ENCODE measurements at regions not wholly inside any gene's neighbourhood (a gene's known extent, or its start where the extent isn't known, plus 50 kb on each side); places are given as distances from the start of the nearest gene placed in this dataset.
"Not testable (repeated sequence)": the region's sequence is repeated elsewhere in the genome, so short reads cannot be mapped to it uniquely, and the experiment has no call there.

GRCh38 chr18:75987913-75988312 lies 507.1 kb downstream of the ZNF516 start:
- DNase-seq = not testable (repeated sequence)

DNA sequence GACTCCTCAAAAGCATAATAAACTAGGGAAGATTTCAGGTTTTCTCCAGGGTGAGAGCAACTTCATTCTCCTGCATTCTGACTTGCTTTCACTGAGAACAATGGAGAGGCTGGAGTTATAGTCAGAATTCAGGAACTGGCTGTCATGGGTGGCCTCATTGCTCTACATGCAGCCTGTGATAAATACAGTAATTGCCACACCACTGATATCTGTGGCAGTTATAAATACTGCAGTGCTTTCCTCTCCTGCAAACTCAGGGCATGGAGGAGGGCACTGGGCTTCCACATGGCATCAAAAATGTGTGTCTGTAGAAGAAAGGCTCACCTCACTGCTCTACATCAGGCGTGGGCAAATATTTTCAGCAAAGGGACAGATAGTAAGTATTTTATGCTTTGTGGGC lies 510.2 kb downstream of the ZNF516 start:
- DNase-seq = no peak

DNA sequence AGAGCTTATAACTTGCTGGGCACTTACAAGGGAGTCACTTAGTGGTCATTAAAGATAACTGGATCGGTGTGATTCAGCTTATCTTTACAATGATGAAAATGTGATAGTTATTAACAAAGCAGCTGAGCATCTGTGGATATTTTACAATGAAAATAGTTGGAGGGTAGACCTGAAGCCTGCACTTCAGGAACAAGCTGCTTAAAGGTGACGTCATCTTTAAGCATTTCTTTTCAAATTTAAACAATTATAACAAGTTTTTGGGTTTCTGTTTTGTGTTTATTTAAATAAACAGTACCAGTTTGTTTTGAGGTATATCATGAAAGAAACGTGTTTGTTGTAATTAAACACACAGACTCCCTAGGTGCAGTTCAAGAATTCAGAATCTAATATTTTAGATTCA lies 513.9 kb downstream of the ZNF516 start:
- no peak for DNase-seq

DNA sequence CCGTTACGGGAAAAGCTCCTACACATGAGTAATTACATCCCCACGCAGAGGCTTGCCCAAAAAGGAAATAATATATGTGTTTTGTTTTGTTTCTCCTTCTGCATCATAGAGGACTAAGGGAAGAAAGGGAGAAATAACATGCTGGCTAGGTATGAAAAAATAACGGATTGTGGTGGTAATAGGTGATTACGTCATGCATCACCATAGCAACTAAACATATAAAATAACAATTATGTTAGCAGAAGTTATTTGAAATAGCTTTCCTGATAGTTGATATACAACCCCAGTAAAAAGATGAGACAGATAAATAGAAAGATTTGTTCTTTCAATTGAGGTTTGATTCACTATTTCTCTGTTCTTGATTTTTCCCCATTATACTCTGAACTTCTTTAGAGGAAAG lies 518.0 kb downstream of the ZNF516 start:
- peak; percentile 39 for DNase-seq

DNA sequence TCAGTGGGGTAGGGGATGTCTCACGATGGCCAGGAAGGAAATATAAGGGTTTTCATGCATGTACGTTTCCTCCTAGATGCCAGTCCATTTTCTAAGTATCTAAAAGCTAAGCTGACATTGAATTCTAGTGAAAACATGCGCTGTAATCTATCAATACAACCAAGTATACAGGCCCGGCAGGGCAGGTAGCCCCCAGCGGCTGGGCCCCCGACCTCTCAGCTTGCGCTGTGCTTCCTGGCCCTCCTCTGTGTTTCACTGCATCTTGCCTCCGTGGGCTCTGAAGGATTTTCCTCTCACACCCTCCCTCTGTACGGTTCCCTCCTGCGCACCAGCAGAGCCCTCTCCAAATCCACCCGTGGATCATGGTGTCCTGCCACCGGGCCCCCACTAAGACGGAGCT lies 524.8 kb downstream of the ZNF516 start:
- no peak for DNase-seq

DNA sequence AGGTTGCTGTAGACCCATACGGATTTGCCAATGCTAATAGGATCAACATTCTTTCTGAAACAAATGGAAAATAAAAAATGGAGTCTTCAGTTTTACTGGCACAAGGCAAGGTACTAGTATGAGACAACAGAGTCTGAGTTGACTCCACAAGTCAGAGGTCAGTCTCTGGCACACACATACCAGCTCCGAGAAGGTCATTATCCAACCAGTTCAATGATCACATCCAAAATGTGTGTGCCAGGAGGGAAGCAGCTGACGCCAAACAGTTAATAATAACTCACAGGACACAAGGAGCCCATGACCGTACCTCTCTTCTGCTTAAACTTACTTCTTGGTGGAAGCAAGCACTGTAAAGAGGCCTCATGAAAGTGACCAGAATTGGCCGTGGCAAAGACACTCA lies 528.6 kb downstream of the ZNF516 start:
- no peak for DNase-seq

DNA sequence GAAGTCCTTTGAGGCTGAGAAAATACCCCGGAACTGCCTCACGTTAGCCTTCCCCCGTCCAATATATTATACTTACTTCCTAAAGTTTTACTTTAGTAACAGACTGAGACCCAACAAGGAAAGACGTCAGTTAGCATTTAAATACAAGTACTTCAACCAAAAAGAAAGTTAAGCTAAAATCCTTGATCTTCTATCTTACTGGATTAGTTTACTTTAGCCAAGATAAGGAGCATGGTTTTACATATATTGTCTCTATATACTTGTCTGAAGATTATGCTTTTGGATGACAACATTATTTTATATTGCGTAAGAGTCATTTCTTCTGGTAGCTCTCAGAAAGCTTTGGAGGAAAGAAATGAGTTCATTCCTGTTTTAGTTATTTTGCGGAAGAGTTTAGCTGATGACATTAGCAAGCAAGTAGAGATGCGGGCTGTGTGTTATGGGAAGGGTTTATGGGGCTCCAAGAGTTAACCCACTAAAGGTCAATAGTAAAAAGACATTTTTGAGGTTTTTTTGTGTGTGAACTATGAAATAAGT lies 532.9 kb downstream of the ZNF516 start:
- DNase-seq = no peak

DNA sequence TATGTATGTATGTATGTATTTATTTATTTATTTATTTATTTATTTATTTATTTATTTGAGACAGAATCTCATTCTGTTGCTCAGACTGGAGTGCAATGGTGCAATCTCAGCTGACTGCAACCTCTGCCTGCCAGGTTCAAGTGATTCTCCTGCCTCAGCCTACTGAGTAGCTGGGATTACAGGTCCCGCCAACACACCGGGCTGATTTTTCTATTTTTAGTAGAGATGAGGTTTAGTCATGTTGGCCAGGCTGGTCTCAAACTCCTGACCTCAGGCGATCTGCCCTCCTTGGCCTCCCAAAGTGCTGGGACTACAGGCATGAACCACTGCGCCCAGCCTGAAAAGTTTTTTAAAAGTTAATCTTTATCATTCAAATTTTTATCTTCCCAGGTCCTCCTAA lies 532.9 kb upstream of the SMIM21 start:
- not testable (repeated sequence) for DNase-seq

DNA sequence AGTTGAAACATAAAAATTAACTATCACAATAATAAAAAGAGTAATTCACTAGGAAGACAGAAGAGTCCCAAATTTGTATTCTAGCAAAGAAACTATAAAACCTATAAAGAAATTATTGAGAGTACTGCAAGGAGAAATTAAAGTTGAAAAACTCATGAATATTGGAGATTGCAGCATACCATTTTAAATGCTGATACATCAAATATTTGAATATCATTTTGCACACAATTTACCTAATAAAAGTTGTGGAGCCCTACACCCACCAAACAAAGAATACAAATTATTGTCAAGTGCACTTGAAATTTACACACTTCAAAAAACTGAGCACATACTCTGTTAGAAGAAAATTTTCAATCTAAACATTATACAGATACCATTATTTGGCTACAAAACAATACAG lies 531.6 kb upstream of the SMIM21 start:
- DNase-seq = no peak

DNA sequence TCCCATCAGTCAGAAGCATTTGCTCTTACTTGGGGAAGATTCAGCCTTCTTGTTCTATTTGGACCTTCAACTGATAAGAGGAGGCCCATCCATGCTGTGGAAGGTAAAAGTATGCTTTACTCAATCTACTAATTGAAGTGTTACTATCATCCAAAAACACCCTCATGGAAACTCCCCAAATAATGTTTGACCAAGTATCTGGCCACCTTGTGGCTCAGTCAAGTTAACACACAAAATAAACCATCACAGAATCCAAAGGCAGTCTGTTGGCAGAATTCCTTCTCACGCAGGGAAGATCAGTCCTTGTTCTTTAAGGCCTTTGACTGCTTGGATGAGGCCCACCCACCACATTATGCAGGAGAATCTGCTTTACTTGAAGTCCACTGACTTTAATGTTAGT lies 531.2 kb upstream of the SMIM21 start:
- no peak for DNase-seq

- DNase-seq = no peak
Observed at GRCh38 chr18:75945265-75945933, 517.9 kb upstream of the SMIM21 start.

- DNase-seq = no peak
Observed at GRCh38 chr18:75937306-75937705, 509.8 kb upstream of the SMIM21 start.

- no peak for DNase-seq
Observed at GRCh38 chr18:75936862-75937261, 509.4 kb upstream of the SMIM21 start.

GRCh38 chr18:75931079-75931478 lies 503.6 kb upstream of the SMIM21 start:
- no peak for DNase-seq

- DNase-seq = no peak
Observed at GRCh38 chr18:75928706-75929105, 501.2 kb upstream of the SMIM21 start.

DNA sequence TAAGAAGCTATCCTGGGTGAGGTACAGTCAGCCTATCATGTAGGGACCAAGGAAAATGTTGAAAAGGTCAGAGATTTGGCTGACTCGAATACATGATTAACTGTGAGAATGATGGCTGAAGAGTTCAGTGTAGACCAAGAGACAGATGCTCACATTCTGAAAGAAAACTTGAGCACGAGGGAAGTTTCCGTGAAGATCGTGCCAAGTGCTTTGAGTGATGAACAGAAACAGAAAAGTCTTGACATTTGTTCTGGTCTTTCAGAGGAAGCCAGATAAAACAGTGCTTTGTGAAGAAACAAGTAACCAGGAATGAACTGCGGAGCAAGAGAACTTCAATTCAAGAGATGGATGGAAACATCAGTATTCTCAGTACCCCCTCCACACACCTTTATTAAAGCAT lies 500.3 kb upstream of the SMIM21 start:
- DNase-seq = no peak

DNA sequence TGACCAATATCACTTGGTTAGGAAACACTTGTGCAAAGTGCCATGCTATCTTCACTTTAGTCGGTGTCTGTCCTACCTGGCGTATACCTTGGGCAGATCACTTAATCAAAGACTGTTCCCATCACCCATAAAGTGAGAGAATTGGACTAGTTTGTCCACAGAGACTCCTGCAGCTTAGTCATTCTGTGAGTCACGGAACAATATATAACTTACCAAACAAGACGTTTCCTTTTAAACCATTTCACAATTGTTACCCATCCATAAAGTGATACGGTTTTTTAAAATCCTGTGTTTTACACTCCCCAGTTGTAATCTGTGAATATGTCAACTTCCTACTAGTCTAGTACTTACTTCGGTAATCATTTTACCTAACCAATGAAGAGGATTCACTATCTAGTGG lies 499.3 kb upstream of the SMIM21 start:
- no peak for DNase-seq

DNA sequence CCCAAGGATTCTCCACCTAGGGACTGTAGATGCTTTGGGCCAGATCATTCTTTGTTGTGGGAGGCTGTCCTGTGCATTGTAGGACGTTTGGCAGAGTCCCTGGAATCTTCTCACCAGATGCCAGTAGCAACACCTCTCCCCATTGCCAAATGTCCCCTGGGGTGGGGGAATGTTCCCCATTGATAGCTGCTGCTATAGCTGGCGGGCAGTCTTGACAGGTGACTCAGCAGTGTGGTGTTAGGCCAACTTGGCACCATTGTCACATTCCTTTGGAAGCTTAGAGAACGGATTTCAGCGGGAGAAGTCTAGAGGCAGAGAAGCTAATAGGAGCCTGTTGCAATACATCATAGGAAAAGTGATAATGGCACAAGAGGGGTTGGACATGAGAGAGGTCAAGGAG lies 495.7 kb upstream of the SMIM21 start:
- no peak for DNase-seq

DNA sequence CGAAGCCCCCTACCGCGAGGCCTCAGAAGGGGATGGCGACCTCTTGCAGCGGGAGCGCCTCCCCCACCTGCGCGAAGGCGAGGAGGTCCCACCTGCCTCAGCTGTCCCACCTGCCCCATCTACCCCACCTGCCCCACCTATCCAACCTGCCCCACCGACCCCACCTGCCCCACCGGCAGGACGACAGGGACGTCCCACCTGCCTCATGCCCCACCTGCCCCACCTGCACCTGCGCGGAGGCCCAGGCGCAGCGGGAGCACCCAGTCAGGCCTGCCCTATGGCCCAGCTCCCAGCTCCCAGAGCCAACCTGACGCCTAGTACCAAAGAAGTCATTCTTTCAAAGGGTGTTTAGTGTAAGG lies 489.1 kb upstream of the SMIM21 start:
- DNase-seq = no peak

GRCh38 chr18:75915941-75916623 lies 488.6 kb upstream of the SMIM21 start:
- DNase-seq = no peak

DNA sequence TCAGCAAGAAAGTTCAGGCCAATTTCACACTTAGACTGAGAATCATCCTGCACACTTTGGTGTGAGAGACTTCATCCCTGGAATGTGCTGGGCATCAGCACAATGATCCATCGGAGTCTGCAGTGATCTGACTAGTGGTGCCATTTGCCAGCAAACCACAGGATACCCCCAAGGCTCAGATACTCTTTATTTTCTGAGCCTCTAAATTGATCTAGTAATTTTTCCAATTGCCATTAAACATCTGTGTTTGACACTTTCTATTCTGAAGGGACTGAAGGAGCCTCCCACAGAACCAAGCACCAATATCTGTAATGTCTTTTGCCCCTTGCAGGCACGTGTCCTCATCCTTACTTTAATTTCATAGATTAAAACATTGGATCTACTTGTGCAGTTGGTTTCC lies 485.3 kb upstream of the SMIM21 start:
- DNase-seq = no peak

- no peak for DNase-seq
Observed at GRCh38 chr18:75904416-75904815, 476.9 kb upstream of the SMIM21 start.

DNA sequence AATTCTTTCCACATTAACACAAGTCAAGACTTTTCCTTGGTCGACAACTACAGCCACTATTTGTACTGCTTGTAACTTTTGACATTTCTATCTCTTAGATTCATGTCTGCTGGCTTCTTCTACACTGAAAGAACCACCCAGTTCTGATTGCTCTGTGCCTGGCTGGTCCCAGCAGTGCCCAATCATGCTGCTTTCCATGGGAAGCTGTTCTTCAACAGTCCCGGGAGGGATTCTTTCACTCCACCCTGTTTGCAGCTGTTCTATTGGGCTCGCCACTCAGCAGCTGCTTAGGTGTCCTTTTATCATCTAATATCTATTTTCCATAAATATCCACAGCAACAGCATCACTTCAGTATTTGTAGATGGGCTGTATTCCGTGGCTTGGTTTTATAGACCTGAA lies 471.1 kb upstream of the SMIM21 start:
- DNase-seq = no peak

DNA sequence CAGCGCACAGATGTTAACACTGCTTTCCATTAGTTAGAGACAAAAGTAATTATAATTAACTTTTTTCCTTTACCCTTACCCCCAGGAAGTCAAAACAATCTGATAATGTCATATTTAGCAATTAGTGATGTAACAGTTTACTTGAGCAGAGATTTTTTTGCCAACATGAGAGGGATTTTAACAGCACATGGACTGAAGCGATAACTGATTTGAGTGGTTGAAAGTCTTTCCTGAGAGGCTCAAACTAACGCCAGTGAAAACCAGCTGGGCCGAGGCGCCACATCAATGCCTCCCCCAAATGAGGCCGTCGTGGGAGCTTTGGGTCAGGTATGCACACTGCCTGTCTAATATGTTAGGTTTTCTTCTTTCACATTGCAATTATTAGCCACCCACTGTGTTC lies 469.9 kb upstream of the SMIM21 start:
- DNase-seq = no peak

- no peak for DNase-seq
Observed at GRCh38 chr18:75896865-75897264, 469.4 kb upstream of the SMIM21 start.
